H1 (cell line): ENCODE measurements at regions not wholly inside any gene's neighbourhood (a gene's known extent, or its start where the extent isn't known, plus 50 kb on each side); places are given as distances from the start of the nearest gene placed in this dataset.
"Not testable (repeated sequence)": the region's sequence is repeated elsewhere in the genome, so short reads cannot be mapped to it uniquely, and the experiment has no call there.

Experiments
- CTCF ChIA-PET: fragments of 300-600 bp; sonication (Branson Sonifier 250); formaldehyde crosslinking; loops from one replicate; lab custom pipeline; 2021; ENCODE audit not compliant: partially characterized antibody; lab: Charles Lee
- POLR2A ChIA-PET: fragments of 300-600 bp; sonication (Branson Sonifier 250); formaldehyde crosslinking; loops from one replicate; lab custom pipeline; 2021; ENCODE audit warnings: inconsistent platforms; ENCODE audit not compliant: partially characterized antibody; lab: Charles Lee
- DNase-seq, 2 experiments: peaks; one replicate each; pipeline versions ENCODE4 v3.0.0 to v3.0.0-alpha.2; 2010 to 2022; ENCODE audit warnings: low spot score in 2 of 2, low read depth in 1 of 2, mixed read lengths in 1 of 2
- FAIRE-seq: peaks from 2 replicates; lab custom pipeline; 2011; peaks lifted over from hg19 to GRCh38; lab: Jason Lieb, UNC
- H2AFZ ChIP-seq: 2 replicates; pipeline ENCODE4 v1.8.1; 2012; ENCODE audit warnings: low read length, inconsistent platforms
- H2AK5ac ChIP-seq: 2 replicates; pipeline ENCODE4 v1.6.1; 2013; ENCODE audit warnings: low read depth, low read length
- H2BK120ac ChIP-seq: replicated peaks from 2 replicates; pipeline ENCODE3; 2013; ENCODE audit warnings: low read depth, low read length, inconsistent platforms
- H2BK12ac ChIP-seq: 2 replicates; pipeline ENCODE4 v1.6.1; 2013; ENCODE audit warnings: low read depth, low read length
- H2BK15ac ChIP-seq: 2 replicates; pipeline ENCODE4 v1.6.1; 2013; ENCODE audit warnings: low read length
- H2BK20ac ChIP-seq: 2 replicates; pipeline ENCODE4 v1.6.1; 2013; ENCODE audit warnings: low read length
- H2BK5ac ChIP-seq: 2 replicates; pipeline ENCODE4 v1.6.1; 2013; ENCODE audit warnings: low read depth, low read length
- H3K14ac ChIP-seq: 2 replicates; pipeline ENCODE4 v1.6.1; 2013; ENCODE audit warnings: inconsistent platforms; ENCODE audit not compliant: insufficient read length
- H3K18ac ChIP-seq: 2 replicates; pipeline ENCODE4 v1.6.1; 2013; ENCODE audit warnings: low read length; ENCODE audit errors: extremely low read depth
- H3K23ac ChIP-seq: 2 replicates; pipeline ENCODE4 v1.6.1; 2013; ENCODE audit warnings: inconsistent platforms; ENCODE audit not compliant: insufficient read length
- H3K23me2 ChIP-seq: 2 replicates; pipeline ENCODE4 v1.6.1; 2013; ENCODE audit warnings: low read depth, low read length
- H3K27ac ChIP-seq: 2 replicates; pipeline ENCODE4 v1.6.1; 2011; ENCODE audit warnings: low read depth, low read length, inconsistent platforms
- H3K27me3 ChIP-seq, 4 experiments: replicated peaks in 1 of 4; 1 replicate in 1 of 4; 2 replicates in 3 of 4; pipeline versions ENCODE4 v1.6.1 to v1.8.1; 2011 to 2013; ENCODE audit warnings: low read length in 3 of 4, mild to moderate bottlenecking in 3 of 4, inconsistent platforms in 2 of 4, mixed read lengths in 2 of 4, moderate library complexity in 1 of 4; ENCODE audit not compliant: control insufficient read depth in 3 of 4, insufficient read depth in 3 of 4; ENCODE audit errors: extremely low read depth in 1 of 4
- H3K36me3 ChIP-seq, 4 experiments: 2 replicates each; pipeline versions ENCODE4 v1.6.1 to v1.8.1; 2011 to 2013; ENCODE audit warnings: mild to moderate bottlenecking in 4 of 4, low read length in 3 of 4, moderate library complexity in 2 of 4, control low read depth in 1 of 4, inconsistent platforms in 1 of 4; ENCODE audit not compliant: insufficient read depth in 4 of 4, control insufficient read depth in 2 of 4
- H3K4ac ChIP-seq: replicated peaks from 2 replicates; pipeline ENCODE3; 2013; ENCODE audit warnings: low read length, low read depth, mixed read lengths, inconsistent platforms; ENCODE audit not compliant: insufficient read length
- H3K4me1 ChIP-seq, 4 experiments: replicated peaks in 1 of 4; 1 replicate in 1 of 4; 2 replicates in 3 of 4; pipeline versions ENCODE4 v1.6.1 to v1.8.1; 2011 to 2013; ENCODE audit warnings: low read length in 3 of 4, inconsistent platforms in 2 of 4, mixed read lengths in 1 of 4; ENCODE audit not compliant: insufficient read depth in 4 of 4, control insufficient read depth in 3 of 4
- H3K4me2 ChIP-seq, 2 experiments: 2 replicates each; pipeline versions ENCODE4 v1.6.1 to v1.8.1; 2011 to 2013; ENCODE audit warnings: low read depth in 2 of 2, low read length in 2 of 2, control low read depth in 1 of 2, inconsistent platforms in 1 of 2, mild to moderate bottlenecking in 1 of 2; ENCODE audit not compliant: insufficient read depth in 1 of 2
- H3K4me3 ChIP-seq, 4 experiments: fragments of 200-600, 300-600 bp in 1 of 4; sonication (generic), shearing (Covaris generic), sonication (Bioruptor Twin) in 1 of 4; 2 replicates each; pipeline versions ENCODE4 v1.5.1 to v1.8.1; 2011 to 2016; ENCODE audit warnings: low read length in 4 of 4, low read depth in 3 of 4, control low read depth in 2 of 4, inconsistent platforms in 2 of 4, mild to moderate bottlenecking in 2 of 4, mixed read lengths in 1 of 4, moderate library complexity in 1 of 4; ENCODE audit not compliant: insufficient read depth in 2 of 4; ENCODE audit errors: extremely low read depth in 1 of 4
- H3K56ac ChIP-seq: replicated peaks from 2 replicates; pipeline ENCODE3; 2013; ENCODE audit warnings: low read depth, mild to moderate bottlenecking, mixed read lengths, low read length, inconsistent platforms; ENCODE audit not compliant: insufficient read length
- H3K79me1 ChIP-seq: 2 replicates; pipeline ENCODE4 v1.6.1; 2013; ENCODE audit warnings: low read depth, low read length, control low read depth
- H3K79me2 ChIP-seq, 2 experiments: 2 replicates each; pipeline versions ENCODE4 v1.6.1 to v1.8.1; 2012 to 2013; ENCODE audit warnings: low read length in 2 of 2, mild to moderate bottlenecking in 2 of 2, inconsistent platforms in 1 of 2; ENCODE audit not compliant: insufficient read depth in 2 of 2, control insufficient read depth in 1 of 2
- H3K9ac ChIP-seq, 4 experiments: replicated peaks in 1 of 4; 1 replicate in 1 of 4; 2 replicates in 3 of 4; pipeline versions ENCODE4 v1.6.1 to v1.8.1; 2011 to 2013; ENCODE audit warnings: low read depth in 3 of 4, low read length in 3 of 4, control low read depth in 2 of 4, mild to moderate bottlenecking in 2 of 4, moderate library complexity in 2 of 4, inconsistent platforms in 1 of 4; ENCODE audit errors: extremely low read depth in 1 of 4
- H3K9me3 ChIP-seq, 2 experiments: 2 replicates each; pipeline versions ENCODE4 v1.6.1 to v1.8.1; 2012 to 2013; ENCODE audit warnings: mild to moderate bottlenecking in 2 of 2, moderate library complexity in 2 of 2, control low read depth in 1 of 2, inconsistent platforms in 1 of 2, low read depth in 1 of 2, low read length in 1 of 2, mixed read lengths in 1 of 2; ENCODE audit not compliant: insufficient read depth in 2 of 2
- H4K20me1 ChIP-seq, 2 experiments: replicated peaks in 1 of 2; 2 replicates each; pipeline versions ENCODE3 to v1.8.1; 2011 to 2013; ENCODE audit warnings: inconsistent platforms in 2 of 2, low read length in 2 of 2, mild to moderate bottlenecking in 1 of 2; ENCODE audit not compliant: insufficient read depth in 2 of 2, control insufficient read depth in 1 of 2
- H4K5ac ChIP-seq: 2 replicates; pipeline ENCODE4 v1.6.1; 2013; ENCODE audit warnings: low read length, low read depth, mixed read lengths, inconsistent platforms; ENCODE audit not compliant: insufficient read length
- H4K8ac ChIP-seq: 2 replicates; pipeline ENCODE4 v1.8.0; 2013; ENCODE audit warnings: mild to moderate bottlenecking, moderate library complexity, low read length, inconsistent platforms; ENCODE audit not compliant: insufficient read depth; ENCODE audit errors: extremely low read depth
- H4K91ac ChIP-seq: replicated peaks from 2 replicates; pipeline ENCODE3; 2013; ENCODE audit warnings: low read length, mixed read lengths, inconsistent platforms; ENCODE audit not compliant: insufficient read length
- WGBS, 2 experiments: shearing (Covaris generic) in 1 of 2; methylation state at CpG; one replicate each; pipeline versions ENCODE4 v1.1.6 to v1.1.7; 2013 to 2015; ENCODE audit warnings: low lambda C conversion rate in 2 of 2, mixed read lengths in 2 of 2, inconsistent platforms in 1 of 2, low coverage in 1 of 2, missing lambda C conversion rate in 1 of 2; ENCODE audit not compliant: insufficient replicate concordance in 2 of 2, insufficient coverage in 1 of 2, insufficient read length in 1 of 2; ENCODE audit errors: extremely low coverage in 1 of 2, missing lambda C conversion rate in 1 of 2; 5-methylcytosine and 5-hydroxymethylcytosine counted together

DNA sequence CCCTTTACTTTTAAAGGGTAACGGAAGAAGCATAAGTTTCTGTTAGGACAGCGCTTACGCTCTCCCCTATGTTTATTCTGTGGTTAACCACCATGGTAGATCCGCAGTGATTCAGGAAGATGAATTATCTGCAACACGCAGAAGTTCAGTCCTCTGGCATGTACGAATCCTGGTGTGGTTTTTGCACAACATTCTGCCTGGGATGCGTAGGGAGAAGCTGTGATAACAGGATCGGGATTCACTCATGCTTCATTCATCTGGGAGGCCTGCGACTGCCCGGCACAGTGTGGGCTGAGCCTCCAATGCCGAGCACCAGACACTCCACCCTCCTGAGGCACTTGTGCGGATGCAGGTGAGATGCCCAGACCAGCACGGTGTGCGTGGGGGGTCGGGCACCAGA lies 84.6 kb upstream of the LPCAT1 start:
- not testable (repeated sequence) for DNase-seq, H3K4me2 ChIP-seq
- CTCF ChIA-PET, result interaction anchor here (1.1 kb wide), 1 partner anchor 228 kb away, joined by 3 read pairs; no protein-coding TSS in a partner anchor

GRCh38 chr5:1606951-1607350 lies 83.2 kb upstream of the LPCAT1 start:
- not testable (repeated sequence) for H3K4ac ChIP-seq, H3K36me3 ChIP-seq, H3K79me1 ChIP-seq, H3K9me3 ChIP-seq, H2BK12ac ChIP-seq, H4K8ac ChIP-seq, H3K27me3 ChIP-seq, H2AK5ac ChIP-seq, H4K5ac ChIP-seq, H2BK15ac ChIP-seq, H2AFZ ChIP-seq, H3K18ac ChIP-seq, H3K4me3 ChIP-seq, DNase-seq, H2BK5ac ChIP-seq, H3K56ac ChIP-seq, H3K4me1 ChIP-seq, H2BK120ac ChIP-seq, H3K23me2 ChIP-seq, H4K91ac ChIP-seq, H4K20me1 ChIP-seq, H3K79me2 ChIP-seq, H3K23ac ChIP-seq, H3K27ac ChIP-seq, FAIRE-seq, H2BK20ac ChIP-seq, H3K14ac ChIP-seq, H3K9ac ChIP-seq
- POLR2A ChIA-PET, result interaction anchor here (1.4 kb wide), 1 partner anchor 93 kb away, joined by 3 read pairs; no protein-coding TSS in a partner anchor
- H3K4me2 ChIP-seq, result peak overlapping the region in 1 of 2 experiments; percentile 13; a peak in 1 of 4 replicates
- 39% methylated on average over 6 of the region's 9 CpGs; no CpG with 5 or more reads in 1 of the 2 experiments for WGBS, 2 experiments
- CTCF ChIA-PET, result interaction anchor here (0.6 to 1.7 kb wide), 3 partner anchors 103 to 198 kb away, joined by 3 to 4 read pairs (median 3); no protein-coding TSS in a partner anchor

More for the DNA sequence above, 84.6 kb upstream of the LPCAT1 start:
- H3K18ac ChIP-seq, result peak overlapping the region; percentile 24; the same call in 1 of the 2 replicates
- H3K23ac ChIP-seq, H3K56ac ChIP-seq, H2BK5ac ChIP-seq, H2BK120ac ChIP-seq, H2AK5ac ChIP-seq, H2AFZ ChIP-seq, H3K9me3 ChIP-seq, H3K14ac ChIP-seq, H4K8ac ChIP-seq, H3K4me1 ChIP-seq, H3K27me3 ChIP-seq, FAIRE-seq, H3K9ac ChIP-seq, H3K23me2 ChIP-seq, H3K36me3 ChIP-seq, H3K79me2 ChIP-seq, H2BK20ac ChIP-seq, H3K27ac ChIP-seq, H2BK15ac ChIP-seq, H3K79me1 ChIP-seq, H3K4me3 ChIP-seq, H4K5ac ChIP-seq, H2BK12ac ChIP-seq, H4K91ac ChIP-seq, H3K4ac ChIP-seq, H4K20me1 ChIP-seq, POLR2A ChIA-PET: not testable (repeated sequence)
- whole genome bisulfite sequencing, 2 experiments, result 91% methylated on average over 9 of the region's 15 CpGs; no CpG with 5 or more reads in 1 of the 2 experiments
